Spleen (tissue), 7 donors: ENCODE measurements at regions not wholly inside any gene's neighbourhood (a gene's known extent, or its start where the extent isn't known, plus 50 kb on each side); places are given as distances from the start of the nearest gene placed in this dataset.

Experiments
- POLR2A ChIP-seq, 3 donors: fragments of 450-650 bp; IDR thresholded peaks; one replicate each; pipeline ENCODE4 v1.5.1; 2017; ENCODE audit warnings: antibody characterized with exemption in 3 of 3, mild to moderate bottlenecking in 1 of 3
- POLR2AphosphoS5 ChIP-seq, 3 donors: sonication (generic); formaldehyde crosslinking; IDR thresholded peaks; one replicate each; pipeline ENCODE4 v1.5.1; 2017; ENCODE audit warnings: antibody characterized with exemption in 3 of 3
- TF ChIP-seq, protein P1 (sequence below), 11 experiments: fragments of 200-600 bp in 7 of 11; fragments of 450-650 bp in 4 of 11; sonication (generic) in 4 of 11; IDR thresholded peaks in 8 of 11; conservative IDR thresholded peaks in 3 of 11; 1 replicate in 7 of 11; 2 replicates in 4 of 11; pipeline versions ENCODE4 v1.4.0 to v1.8.0; 2016 to 2021; ENCODE audit warnings: antibody characterized with exemption in 11 of 11, inconsistent platforms in 4 of 11, mild to moderate bottlenecking in 1 of 11
- donor health status: DM: no; HTN: no; CAD: no; lungs with moderate emphysema.
- donor health status: DM: no; HTN: no; CAD: no.
- donor health status: DM: no; HTN: no; CAD: no.

DNA sequence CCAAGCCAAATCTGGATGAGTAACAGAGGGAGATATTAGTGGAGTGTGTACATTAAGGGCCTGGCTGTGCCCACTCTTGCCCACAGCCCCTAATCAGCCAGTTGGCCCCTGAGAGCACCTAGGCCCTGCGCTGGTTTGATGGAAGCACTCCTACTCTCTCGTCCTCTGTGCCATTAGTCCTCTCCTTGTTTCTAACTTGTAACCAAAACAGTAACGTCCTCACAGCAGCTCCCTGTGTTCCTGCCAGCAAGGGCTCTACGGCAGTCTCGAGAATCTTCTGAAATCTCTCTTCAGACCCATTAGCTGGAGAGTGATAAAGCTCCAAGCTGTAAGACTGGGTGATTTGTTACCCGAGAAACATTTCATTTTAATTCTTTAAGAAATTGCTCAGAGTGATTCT is 76.1 kb downstream of the LRRC30 start:
- TF ChIP-seq, protein P1, sequence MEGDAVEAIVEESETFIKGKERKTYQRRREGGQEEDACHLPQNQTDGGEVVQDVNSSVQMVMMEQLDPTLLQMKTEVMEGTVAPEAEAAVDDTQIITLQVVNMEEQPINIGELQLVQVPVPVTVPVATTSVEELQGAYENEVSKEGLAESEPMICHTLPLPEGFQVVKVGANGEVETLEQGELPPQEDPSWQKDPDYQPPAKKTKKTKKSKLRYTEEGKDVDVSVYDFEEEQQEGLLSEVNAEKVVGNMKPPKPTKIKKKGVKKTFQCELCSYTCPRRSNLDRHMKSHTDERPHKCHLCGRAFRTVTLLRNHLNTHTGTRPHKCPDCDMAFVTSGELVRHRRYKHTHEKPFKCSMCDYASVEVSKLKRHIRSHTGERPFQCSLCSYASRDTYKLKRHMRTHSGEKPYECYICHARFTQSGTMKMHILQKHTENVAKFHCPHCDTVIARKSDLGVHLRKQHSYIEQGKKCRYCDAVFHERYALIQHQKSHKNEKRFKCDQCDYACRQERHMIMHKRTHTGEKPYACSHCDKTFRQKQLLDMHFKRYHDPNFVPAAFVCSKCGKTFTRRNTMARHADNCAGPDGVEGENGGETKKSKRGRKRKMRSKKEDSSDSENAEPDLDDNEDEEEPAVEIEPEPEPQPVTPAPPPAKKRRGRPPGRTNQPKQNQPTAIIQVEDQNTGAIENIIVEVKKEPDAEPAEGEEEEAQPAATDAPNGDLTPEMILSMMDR (IDR thresholded peaks at IDR 0.05 in 8 of 11, conservative IDR thresholded peaks at IDR 0.05 in 3 of 11) = no peak
- TF ChIP-seq POLR2A (IDR thresholded peaks at IDR 0.05) (no peak), POLR2AphosphoS5 (IDR thresholded peaks at IDR 0.05) (no peak)
